ENCODE measurements at regions not wholly inside any gene's neighbourhood (a gene's known extent, or its start where the extent isn't known, plus 50 kb on each side); places are given as distances from the start of the nearest gene placed in this dataset.

- TF ChIP-seq, protein P1, sequence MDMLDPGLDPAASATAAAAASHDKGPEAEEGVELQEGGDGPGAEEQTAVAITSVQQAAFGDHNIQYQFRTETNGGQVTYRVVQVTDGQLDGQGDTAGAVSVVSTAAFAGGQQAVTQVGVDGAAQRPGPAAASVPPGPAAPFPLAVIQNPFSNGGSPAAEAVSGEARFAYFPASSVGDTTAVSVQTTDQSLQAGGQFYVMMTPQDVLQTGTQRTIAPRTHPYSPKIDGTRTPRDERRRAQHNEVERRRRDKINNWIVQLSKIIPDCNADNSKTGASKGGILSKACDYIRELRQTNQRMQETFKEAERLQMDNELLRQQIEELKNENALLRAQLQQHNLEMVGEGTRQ (IDR thresholded peaks at IDR 0.05; ENCODE audit: borderline replicate concordance, low read depth, low read length), result no peak
- no peak for TF ChIP-seq MTA2 (IDR thresholded peaks at IDR 0.05; ENCODE audit: low read depth)
- WGBS (ENCODE audit: insufficient coverage, insufficient replicate concordance, low lambda C conversion rate, missing lambda C conversion rate), result 42% methylated on average over 6 of the region's 6 CpGs
- intact Hi-C loops (cut with micrococcal nuclease; ENCODE audit: unreplicated experiment), result no loop called here
- ChIA-PET RAD21 (ENCODE audit: unreplicated experiment) (no interaction called here), CTCF (no interaction called here), POLR2A (no interaction called here), SMC1A (ENCODE audit: uncharacterized antibody, unreplicated experiment) (interaction anchor here (0.9 kb wide), 1 partner anchor 33 kb away, joined by 3 read pairs; no protein-coding TSS in a partner anchor)
- Histone ChIP-seq H3K4me3 (no peak overlapping the region), H3K4me2 (ENCODE audit: control insufficient read depth, insufficient read depth) (no peak overlapping the region), H2AFZ (ENCODE audit: control insufficient read depth, low read depth, low read length) (no peak overlapping the region), H3K9me3 (replicated peaks; ENCODE audit: control insufficient read depth, insufficient read depth, low read length) (no peaks in the 10 kb centered on the region), H4K20me1 (ENCODE audit: control insufficient read depth, insufficient read depth) (no peaks in the 10 kb centered on the region), H3K4me1 (ENCODE audit: control insufficient read depth, insufficient read depth, low read length) (no peaks in the 10 kb centered on the region), H3K27me3 (replicated peaks in 1 of 2; ENCODE audit: control insufficient read depth in 2 of 2, insufficient read depth in 2 of 2, low read length in 1 of 2) (no peaks in the 10 kb centered on the region), H3K9ac (ENCODE audit: control insufficient read depth, insufficient read depth, low read length) (no peak overlapping the region), H3K79me2 (ENCODE audit: control insufficient read depth, insufficient read depth, low read length) (no peaks in the 10 kb centered on the region), H3K36me3 (ENCODE audit: control insufficient read depth in 2 of 2, insufficient read depth in 2 of 2, low read length in 1 of 2) (no peaks in the 10 kb centered on the region), H3K27ac (ENCODE audit: control insufficient read depth, insufficient read depth) (no peak overlapping the region)
- in situ Hi-C loops (cut with MboI), result no loop called here
- FAIRE-seq (no peak), DNase-seq (ENCODE audit: low read depth, low spot score) (no peak), ATAC-seq (peak; percentile 23; the same call in 1 of the 3 replicates)
- no TSS peak for BruUV-seq (replicated peaks)
These were observed 519.1 kb downstream of the INHBA start for GRCh38 chr7:41183741-41184140.

- Histone ChIP-seq H4K20me1 (ENCODE audit: control insufficient read depth, insufficient read depth) (no peaks in the 10 kb centered on the region), H3K4me3 (no peak overlapping the region), H3K4me1 (ENCODE audit: control insufficient read depth, insufficient read depth, low read length) (no peaks in the 10 kb centered on the region), H3K9me3 (replicated peaks; ENCODE audit: control insufficient read depth, insufficient read depth, low read length) (no peaks in the 10 kb centered on the region), H3K9ac (ENCODE audit: control insufficient read depth, insufficient read depth, low read length) (no peak overlapping the region), H3K79me2 (ENCODE audit: control insufficient read depth, insufficient read depth, low read length) (no peaks in the 10 kb centered on the region), H2AFZ (ENCODE audit: control insufficient read depth, low read depth, low read length) (no peak overlapping the region), H3K4me2 (ENCODE audit: control insufficient read depth, insufficient read depth) (no peak overlapping the region), H3K27me3 (replicated peaks in 1 of 2; ENCODE audit: control insufficient read depth in 2 of 2, insufficient read depth in 2 of 2, low read length in 1 of 2) (no peaks in the 10 kb centered on the region), H3K36me3 (ENCODE audit: control insufficient read depth in 2 of 2, insufficient read depth in 2 of 2, low read length in 1 of 2) (no peaks in the 10 kb centered on the region), H3K27ac (ENCODE audit: control insufficient read depth, insufficient read depth) (no peak overlapping the region)
- ChIA-PET RAD21 (ENCODE audit: unreplicated experiment) (no interaction called here), SMC1A (ENCODE audit: uncharacterized antibody, unreplicated experiment) (interaction anchor here (0.9 kb wide), 1 partner anchor 34 kb away, joined by 3 read pairs; no protein-coding TSS in a partner anchor), CTCF (no interaction called here), POLR2A (interaction anchor here (0.9 kb wide), 1 partner anchor 135 kb away, joined by 6 read pairs; no protein-coding TSS in a partner anchor)
- FAIRE-seq, result no peak
- in situ Hi-C loops (cut with MboI), result no loop called here
- WGBS (ENCODE audit: insufficient coverage, insufficient replicate concordance, low lambda C conversion rate, missing lambda C conversion rate), result 47% methylated on average over 2 of the region's 2 CpGs
- BruUV-seq (replicated peaks), result no TSS peak
- intact Hi-C loops (cut with micrococcal nuclease; ENCODE audit: unreplicated experiment), result no loop called here
- ATAC-seq, result no peak
- DNase-seq (ENCODE audit: low read depth, low spot score), result no peak
- no peak for TF ChIP-seq ASH2L (IDR thresholded peaks at IDR 0.05; ENCODE audit: borderline replicate concordance, low read depth)
- no peak for TF ChIP-seq FOS (IDR thresholded peaks at IDR 0.05; ENCODE audit: borderline replicate concordance, extremely low read depth, insufficient read length)
- no peak for TF ChIP-seq NFIC (IDR thresholded peaks at IDR 0.05; ENCODE audit: low read depth, low read length)
- no peak for TF ChIP-seq TCF12 (IDR thresholded peaks at IDR 0.05; ENCODE audit: low read depth, low read length)
- no peak for TF ChIP-seq STAT1 (conservative IDR thresholded peaks at IDR 0.05)
- no peak for TF ChIP-seq CTCF (IDR thresholded peaks at IDR 0.05 in 2 of 3, conservative IDR thresholded peaks at IDR 0.05 in 1 of 3; ENCODE audit: control insufficient read depth in 2 of 3, extremely low read depth in 1 of 3, insufficient read depth in 1 of 3, low read depth in 3 of 3, low read length in 3 of 3)
- no peak for TF ChIP-seq CHD1 (IDR thresholded peaks at IDR 0.05; ENCODE audit: low read depth, low read length)
- no peak for TF ChIP-seq NR2F1 (conservative IDR thresholded peaks at IDR 0.05)
- no peak for TF ChIP-seq MYC (IDR thresholded peaks at IDR 0.05; ENCODE audit: insufficient read depth, insufficient read length, insufficient replicate concordance, low read length, severe bottlenecking)
- TF ChIP-seq JUND (IDR thresholded peaks at IDR 0.05; ENCODE audit: low read depth, low read length), result no peak
- TF ChIP-seq BHLHE40 (IDR thresholded peaks at IDR 0.05; ENCODE audit: borderline replicate concordance in 1 of 2, low read depth in 2 of 2, low read length in 1 of 2), result no peak
- TF ChIP-seq POLR2AphosphoS5 (IDR thresholded peaks at IDR 0.05; ENCODE audit: low read length), result no peak
- TF ChIP-seq HDGF (IDR thresholded peaks at IDR 0.05), result no peak
- no peak for TF ChIP-seq FOXK2 (IDR thresholded peaks at IDR 0.05)
These were observed 520.1 kb downstream of the INHBA start for GRCh38 chr7:41182782-41183181.

Measured in GM12878 (cell line).